Right lung (tissue), 2 donors: ENCODE measurements at regions not wholly inside any gene's neighbourhood (a gene's known extent, or its start where the extent isn't known, plus 50 kb on each side); places are given as distances from the start of the nearest gene placed in this dataset.

Experiments
- DNase-seq, 2 donors: peaks; one replicate each; pipeline ENCODE4 v3.0.0-alpha.2; 2013

GRCh38 chr18:78069784-78070664 lies 820.4 kb downstream of the GALR1 start:
- DNase-seq: no peak

DNA sequence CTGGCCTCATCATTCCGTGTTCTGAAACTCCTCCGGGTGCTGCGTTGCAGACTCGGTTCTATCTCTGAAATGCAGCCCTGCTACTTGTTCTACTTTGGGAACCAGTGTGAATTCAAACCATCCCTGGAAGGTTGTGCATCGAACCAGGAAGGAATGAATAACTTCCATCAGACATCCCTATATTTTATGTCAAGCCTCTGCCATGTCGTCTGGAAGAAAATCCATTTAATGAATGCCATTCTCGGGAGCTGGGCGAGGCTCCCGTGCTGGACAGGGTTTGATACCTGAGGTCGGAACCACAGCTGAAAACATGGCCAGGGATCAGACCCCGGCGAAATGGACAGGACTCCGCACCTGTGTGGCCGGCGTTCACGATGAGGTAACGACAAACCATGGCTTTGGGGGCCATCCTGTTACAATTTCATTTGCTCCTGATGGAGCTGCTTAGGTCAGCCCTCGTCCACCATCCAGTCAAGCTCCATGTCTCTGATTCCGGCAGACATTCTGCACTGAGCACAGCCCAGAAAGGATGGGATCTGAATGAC lies 821.6 kb downstream of the GALR1 start:
- no peak for DNase-seq

- DNase-seq: no peak
These were observed 822.1 kb downstream of the GALR1 start for GRCh38 chr18:78071776-78072175.

DNA sequence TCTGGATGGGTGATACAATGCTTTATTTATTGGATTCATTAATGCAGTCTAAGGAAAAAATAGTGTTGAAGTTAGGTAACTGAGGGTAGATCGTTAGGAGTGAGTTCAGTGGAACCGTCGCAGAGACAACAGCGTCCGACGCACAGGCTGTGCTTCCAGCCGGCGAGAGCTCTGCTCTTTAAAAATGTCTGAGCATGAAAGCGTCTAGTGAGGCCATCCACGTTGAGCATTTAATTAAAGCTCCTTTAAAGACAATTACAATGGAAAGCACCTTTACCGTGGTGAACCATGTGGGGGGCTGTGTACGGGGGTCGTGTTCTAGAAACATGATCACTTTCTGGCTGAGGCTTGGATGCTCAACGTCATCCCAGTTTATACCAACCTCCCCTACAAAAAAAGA lies 822.7 kb downstream of the GALR1 start:
- no peak for DNase-seq

DNA sequence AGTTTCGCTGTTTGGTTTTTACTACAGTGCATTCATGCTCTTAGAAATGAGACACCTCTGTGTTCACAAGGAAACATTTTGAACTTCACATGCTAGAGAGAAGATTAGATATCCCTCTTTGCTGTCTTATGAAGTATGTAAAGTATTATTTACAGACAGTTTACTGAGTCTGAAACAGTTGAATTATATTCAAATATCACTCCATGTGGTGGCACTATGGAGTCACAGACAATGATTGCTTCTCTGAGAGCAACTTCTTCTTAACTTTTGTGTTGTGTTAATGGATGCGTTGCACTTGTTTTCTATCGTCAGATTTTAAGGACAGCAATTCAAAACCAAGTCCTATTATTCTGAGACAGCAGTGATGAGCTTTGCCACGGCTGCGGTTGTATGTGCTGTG lies 823.6 kb downstream of the GALR1 start:
- peak in 1 of 2 donors; percentile 41 for DNase-seq

GRCh38 chr18:78074400-78075020 lies 824.9 kb downstream of the GALR1 start:
- DNase-seq: no peak

DNA sequence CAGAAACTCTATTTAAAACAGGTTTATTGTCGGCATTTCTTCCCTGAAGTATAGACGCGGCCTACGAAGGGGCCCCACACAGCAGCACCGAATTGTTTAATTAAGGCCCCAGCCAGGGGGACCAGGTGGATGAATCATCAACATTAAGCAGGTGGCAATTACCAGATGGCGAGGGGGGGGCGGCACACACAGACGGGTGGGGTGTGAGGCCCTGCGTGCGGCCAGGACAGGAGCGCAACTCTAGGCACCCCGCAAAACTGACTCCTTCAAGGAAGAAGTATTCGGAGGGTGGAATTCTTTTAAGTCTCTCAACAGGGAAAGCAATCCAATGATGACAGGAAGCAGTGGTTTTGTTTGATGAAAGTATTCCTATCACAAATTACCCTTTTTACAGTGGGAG lies 830.4 kb downstream of the GALR1 start:
- no peak for DNase-seq

DNA sequence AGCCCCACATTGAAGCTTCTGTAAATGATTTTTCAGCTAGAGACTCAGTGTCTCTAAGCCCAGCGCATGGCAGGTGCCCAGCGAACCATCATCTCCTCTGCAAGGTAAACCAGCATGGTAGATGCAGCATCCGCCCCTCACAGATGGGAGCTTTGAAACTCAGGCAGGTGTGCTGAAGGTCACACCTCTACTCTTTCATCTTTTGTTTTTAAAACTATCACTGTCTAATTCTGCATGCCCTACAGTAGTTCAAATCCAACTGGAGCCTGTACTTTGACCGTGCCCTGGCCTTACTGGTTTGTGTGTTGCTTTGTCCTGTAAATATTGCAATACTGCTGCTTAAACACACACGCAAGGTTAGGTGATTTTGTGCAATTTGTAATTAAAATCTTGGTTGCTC lies 831.1 kb downstream of the GALR1 start:
- DNase-seq: no peak

DNA sequence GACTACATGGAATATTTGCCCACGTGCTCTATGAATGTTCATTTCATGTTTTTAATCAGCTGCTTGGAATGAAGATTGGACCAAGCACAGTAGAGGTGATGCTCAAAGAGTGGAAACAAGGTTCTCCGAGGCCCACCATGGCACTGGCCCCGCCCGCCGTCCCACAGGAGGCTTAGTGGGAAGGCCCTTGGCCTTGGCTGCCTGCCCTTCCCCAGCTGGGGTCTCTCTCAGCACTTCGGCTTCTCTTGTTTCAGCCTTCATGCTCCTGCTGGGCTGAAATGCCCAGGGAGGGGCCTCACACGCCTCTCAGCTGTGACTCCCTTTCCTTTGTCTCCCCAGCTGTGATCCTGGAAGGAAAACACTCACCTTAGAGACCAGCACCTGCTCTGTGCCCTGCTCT lies 833.2 kb downstream of the GALR1 start:
- no peak for DNase-seq

DNA sequence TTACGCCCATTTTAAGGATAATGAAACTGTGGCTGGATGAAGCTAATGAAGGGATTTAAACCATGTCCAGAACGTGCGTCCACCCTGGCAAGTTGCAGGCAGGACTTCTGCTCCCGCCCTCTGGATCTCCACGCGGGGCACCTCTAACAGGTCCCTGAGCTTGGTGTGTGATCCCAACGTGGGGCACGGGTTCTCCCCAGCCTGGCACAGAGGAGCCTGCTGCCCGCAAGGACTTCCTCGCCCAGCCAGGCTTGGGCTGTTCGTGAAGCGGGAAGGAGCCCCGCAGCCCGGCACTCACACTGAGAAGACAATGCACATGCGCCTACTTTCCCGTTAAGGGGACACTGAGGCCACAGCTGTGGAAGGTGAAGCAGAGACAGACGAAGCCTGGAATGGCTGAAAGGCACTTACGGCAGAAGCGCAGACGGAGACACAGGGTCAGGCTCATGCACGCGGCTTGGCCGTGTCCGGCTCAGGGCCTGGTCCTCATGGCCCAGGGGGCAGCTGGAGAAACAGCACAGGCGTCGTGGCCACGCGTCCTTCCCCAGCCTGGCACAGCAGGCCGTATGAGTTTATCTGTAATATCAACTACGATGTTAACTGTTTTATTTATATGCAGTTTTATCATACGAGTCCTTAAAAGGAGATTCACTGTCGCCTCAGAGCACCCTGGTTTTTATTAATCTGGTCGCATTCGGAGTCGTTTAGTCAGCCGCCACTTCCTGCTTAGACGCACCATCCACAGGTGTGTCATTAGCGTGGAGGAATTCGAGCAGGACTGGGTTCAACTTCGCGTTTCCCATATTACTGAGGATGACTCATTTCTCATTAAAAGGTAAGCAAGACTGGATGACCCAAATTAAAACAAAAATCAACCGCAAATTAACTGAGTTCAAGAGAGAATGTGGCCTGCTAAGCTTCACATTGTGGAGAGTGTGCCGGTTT lies 835.9 kb downstream of the GALR1 start:
- DNase-seq: no peak

- DNase-seq: no peak
These were observed 837.3 kb downstream of the GALR1 start for GRCh38 chr18:78086931-78087330.

DNA sequence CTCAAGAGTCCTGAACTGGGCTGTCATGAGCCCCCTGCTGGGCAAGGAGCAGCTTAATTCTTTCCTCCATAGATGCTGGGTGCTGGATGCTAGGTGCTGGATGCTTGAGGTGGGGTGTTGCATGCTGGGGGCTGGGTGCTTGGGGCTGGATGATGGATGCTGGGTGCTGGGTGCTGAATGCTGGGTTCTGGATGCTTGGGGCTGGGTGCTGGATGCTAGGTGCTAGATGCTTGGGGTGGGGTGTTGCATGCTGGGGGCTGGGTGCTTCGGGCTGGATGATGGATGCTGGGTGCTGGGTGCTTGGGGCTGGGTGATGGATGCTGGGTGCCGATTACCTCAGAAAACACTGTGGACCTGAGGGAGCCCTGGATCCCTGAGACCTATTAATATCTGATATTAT lies 837.7 kb downstream of the GALR1 start:
- no peak for DNase-seq

GRCh38 chr18:78090584-78090983 lies 840.9 kb downstream of the GALR1 start:
- DNase-seq: no peak

DNA sequence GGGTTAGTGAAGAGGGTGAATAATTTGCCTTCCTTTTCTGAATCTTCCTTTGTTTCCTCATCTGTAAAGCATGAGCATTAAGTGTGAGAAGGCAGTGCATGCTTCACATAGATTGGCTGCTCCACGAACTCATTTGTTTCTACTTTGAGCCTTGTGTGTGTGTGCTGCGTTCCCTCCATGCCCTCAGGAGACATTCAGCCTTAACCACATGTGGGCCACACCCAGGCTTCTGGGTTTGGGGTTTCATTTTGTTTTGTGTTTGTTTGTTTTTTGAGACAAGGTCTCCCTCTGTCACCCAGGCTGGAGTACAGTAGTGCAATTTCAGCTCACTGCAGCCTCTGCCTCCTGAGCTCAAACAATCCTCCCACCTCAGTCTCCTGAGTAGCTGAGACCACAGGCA lies 843.3 kb downstream of the GALR1 start:
- no peak for DNase-seq

GRCh38 chr18:78099979-78100588 lies 850.4 kb downstream of the GALR1 start:
- DNase-seq: peak; percentile 16 to 24

DNA sequence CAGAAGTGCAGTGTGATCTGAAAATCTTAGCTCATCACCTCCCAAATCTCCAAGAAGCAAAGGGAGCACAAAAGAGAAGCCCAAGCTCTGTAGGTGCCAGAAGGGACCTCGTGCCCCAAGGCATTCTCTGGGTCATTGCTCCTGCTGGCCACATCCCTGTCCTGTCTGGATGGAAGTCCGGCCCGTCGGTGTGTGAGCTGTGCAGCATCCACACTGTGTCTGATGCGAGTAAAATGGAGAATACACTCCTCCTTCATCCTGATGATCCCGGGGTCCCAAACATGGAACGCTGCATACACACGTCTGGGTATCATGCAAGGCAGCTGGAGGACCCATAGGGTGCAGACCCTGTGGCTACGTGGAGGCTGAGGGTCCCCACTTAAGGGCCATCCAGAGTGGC lies 851.4 kb downstream of the GALR1 start:
- DNase-seq: no peak

- DNase-seq: no peak
These were observed 852.5 kb downstream of the GALR1 start for GRCh38 chr18:78102135-78102534.

DNA sequence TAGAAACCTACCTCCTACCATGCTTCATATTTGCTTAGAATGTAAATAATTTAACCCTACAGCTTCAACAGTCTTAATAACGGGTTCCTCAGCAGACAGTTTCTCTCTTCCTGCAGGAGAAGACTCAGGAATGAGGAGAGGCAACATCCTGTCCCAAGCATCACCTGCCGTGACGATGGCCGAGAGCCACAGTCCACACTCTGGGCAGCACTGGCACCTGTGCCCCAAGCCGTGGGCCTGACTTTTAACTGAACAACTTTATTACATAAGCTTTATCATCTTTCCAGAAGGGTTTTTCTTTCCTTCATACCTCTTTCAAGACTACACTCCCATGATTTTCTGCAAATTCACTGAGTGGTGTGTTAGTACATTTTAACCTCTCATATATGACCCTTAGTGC lies 856.0 kb downstream of the GALR1 start:
- DNase-seq: no peak

- no peak for DNase-seq
These were observed 857.3 kb downstream of the GALR1 start for GRCh38 chr18:78106946-78107345.

- DNase-seq: no peak
These were observed 857.7 kb downstream of the GALR1 start for GRCh38 chr18:78107363-78107762.

- peak in 1 of 2 donors; percentile 31 for DNase-seq
These were observed 858.9 kb downstream of the GALR1 start for GRCh38 chr18:78108554-78108953.
